ENCODE measurements at regions not wholly inside any gene's neighbourhood (a gene's known extent, or its start where the extent isn't known, plus 50 kb on each side); places are given as distances from the start of the nearest gene placed in this dataset.

GRCh38 chr7:81469869-81470723, 299.8 kb downstream of the HGF start:
- TF ChIP-seq CTCF (IDR thresholded peaks at IDR 0.05; ENCODE audit: low read depth, low read length), result peak; percentile 76
- H3K4me3 ChIP-seq (replicated peaks in 1 of 2; ENCODE audit: low read depth in 2 of 2, low read length in 2 of 2), result no peak overlapping the region
- DNase-seq (ENCODE audit: low read depth in 2 of 2), result peak; percentile 82 to 87

- H3K4me3 ChIP-seq (replicated peaks in 1 of 2; ENCODE audit: low read depth in 2 of 2, low read length in 2 of 2), result no peak overlapping the region
- DNase-seq (ENCODE audit: low read depth in 2 of 2), result no peak
- TF ChIP-seq CTCF (IDR thresholded peaks at IDR 0.05; ENCODE audit: low read depth, low read length), result no peak
Measured at GRCh38 chr7:81469153-81469868, 300.5 kb downstream of the HGF start.

GRCh38 chr7:81468526-81468925, 301.3 kb downstream of the HGF start:
- no peak for TF ChIP-seq CTCF (IDR thresholded peaks at IDR 0.05; ENCODE audit: low read depth, low read length)
- no peak for DNase-seq (ENCODE audit: low read depth in 2 of 2)
- H3K4me3 ChIP-seq (replicated peaks in 1 of 2; ENCODE audit: low read depth in 2 of 2, low read length in 2 of 2), result no peak overlapping the region

- no peak overlapping the region for H3K4me3 ChIP-seq (replicated peaks in 1 of 2; ENCODE audit: low read depth in 2 of 2, low read length in 2 of 2)
- DNase-seq (ENCODE audit: low read depth in 2 of 2), result no peak
- TF ChIP-seq CTCF (IDR thresholded peaks at IDR 0.05; ENCODE audit: low read depth, low read length), result no peak
Measured at GRCh38 chr7:81467964-81468363, 301.9 kb downstream of the HGF start.

GRCh38 chr7:81462672-81463071, 307.2 kb downstream of the HGF start:
- H3K4me3 ChIP-seq (replicated peaks in 1 of 2; ENCODE audit: low read depth in 2 of 2, low read length in 2 of 2), result no peak overlapping the region
- no peak for TF ChIP-seq CTCF (IDR thresholded peaks at IDR 0.05; ENCODE audit: low read depth, low read length)
- DNase-seq (ENCODE audit: low read depth in 2 of 2), result peak; percentile 37 to 88

- no peak for TF ChIP-seq CTCF (IDR thresholded peaks at IDR 0.05; ENCODE audit: low read depth, low read length)
- no peak for DNase-seq (ENCODE audit: low read depth in 2 of 2)
- H3K4me3 ChIP-seq (replicated peaks in 1 of 2; ENCODE audit: low read depth in 2 of 2, low read length in 2 of 2), result no peak overlapping the region
Measured at GRCh38 chr7:81460250-81461045, 309.4 kb downstream of the HGF start.

Measured in cardiac fibroblast (primary cell).